ENCODE measurements at regions not wholly inside any gene's neighbourhood (a gene's known extent, or its start where the extent isn't known, plus 50 kb on each side); places are given as distances from the start of the nearest gene placed in this dataset.
"Not testable (repeated sequence)": the region's sequence is repeated elsewhere in the genome, so short reads cannot be mapped to it uniquely, and the experiment has no call there.

- Histone ChIP-seq H3K9me3 (ENCODE audit: control insufficient read depth in 1 of 2, low read length in 2 of 2) (no peaks in the 10 kb centered on the region), H3K9ac (ENCODE audit: low read depth in 1 of 2, low read length in 2 of 2) (no peak overlapping the region), H3K27me3 (ENCODE audit: control insufficient read depth in 1 of 2, insufficient read depth in 2 of 2, low read length in 2 of 2) (no peaks in the 10 kb centered on the region), H3K4me3 (ENCODE audit: low read depth in 1 of 2, low read length in 2 of 2) (peak overlapping the region in 1 of 2 donors; percentile 17), H3K36me3 (ENCODE audit: control insufficient read depth in 1 of 2, insufficient read depth in 2 of 2, low read length in 2 of 2) (no peaks in the 10 kb centered on the region), H3K4me1 (ENCODE audit: control insufficient read depth in 1 of 2, insufficient read depth in 2 of 2, low read length in 2 of 2) (peaks cover 0 to 8% of the 10 kb centered on the region in 2 donors), H3K27ac (ENCODE audit: low read depth, low read length) (no peak overlapping the region)
These were observed 150.3 kb upstream of the PHYHIPL start for GRCh38 chr10:59025981-59026765.

- H3K9ac ChIP-seq (ENCODE audit: low read depth in 1 of 2, low read length in 2 of 2), result no peak overlapping the region
- no peak overlapping the region for H3K4me3 ChIP-seq (ENCODE audit: low read depth in 1 of 2, low read length in 2 of 2)
- peaks cover 0 to 8% of the 10 kb centered on the region in 2 donors for H3K4me1 ChIP-seq (ENCODE audit: control insufficient read depth in 1 of 2, insufficient read depth in 2 of 2, low read length in 2 of 2)
- H3K36me3 ChIP-seq (ENCODE audit: control insufficient read depth in 1 of 2, insufficient read depth in 2 of 2, low read length in 2 of 2), result no peaks in the 10 kb centered on the region
- no peaks in the 10 kb centered on the region for H3K27me3 ChIP-seq (ENCODE audit: control insufficient read depth in 1 of 2, insufficient read depth in 2 of 2, low read length in 2 of 2)
- H3K27ac ChIP-seq (ENCODE audit: low read depth, low read length), result no peak overlapping the region
- H3K9me3 ChIP-seq (ENCODE audit: control insufficient read depth in 1 of 2, low read length in 2 of 2), result no peaks in the 10 kb centered on the region
These were observed 148.3 kb upstream of the PHYHIPL start for GRCh38 chr10:59027975-59028655.

- H3K9ac ChIP-seq (ENCODE audit: low read depth in 1 of 2, low read length in 2 of 2), result no peak overlapping the region
These were observed 142.8 kb upstream of the PHYHIPL start for GRCh38 chr10:59033622-59034021.

GRCh38 chr10:59036311-59037017 lies 140.0 kb upstream of the PHYHIPL start:
- Histone ChIP-seq H3K9me3 (ENCODE audit: control insufficient read depth in 1 of 2, low read length in 2 of 2) (no peaks in the 10 kb centered on the region), H3K9ac (ENCODE audit: low read depth in 1 of 2, low read length in 2 of 2) (no peak overlapping the region), H3K4me3 (ENCODE audit: low read depth in 1 of 2, low read length in 2 of 2) (peak overlapping the region in 1 of 2 donors; percentile 23), H3K27ac (ENCODE audit: low read depth, low read length) (peak overlapping the region; percentile 3), H3K4me1 (ENCODE audit: control insufficient read depth in 1 of 2, insufficient read depth in 2 of 2, low read length in 2 of 2) (peaks cover 7 to 13% of the 10 kb centered on the region in 2 donors), H3K27me3 (ENCODE audit: control insufficient read depth in 1 of 2, insufficient read depth in 2 of 2, low read length in 2 of 2) (no peaks in the 10 kb centered on the region), H3K36me3 (ENCODE audit: control insufficient read depth in 1 of 2, insufficient read depth in 2 of 2, low read length in 2 of 2) (no peaks in the 10 kb centered on the region)

More at GRCh38 chr10:59033622-59034021, 142.8 kb upstream of the PHYHIPL start:
- no peaks in the 10 kb centered on the region for H3K9me3 ChIP-seq (ENCODE audit: control insufficient read depth in 1 of 2, low read length in 2 of 2)
- H3K4me3 ChIP-seq (ENCODE audit: low read depth in 1 of 2, low read length in 2 of 2), result no peak overlapping the region
- H3K27ac ChIP-seq (ENCODE audit: low read depth, low read length), result no peak overlapping the region
- peaks cover 7 to 13% of the 10 kb centered on the region in 2 donors for H3K4me1 ChIP-seq (ENCODE audit: control insufficient read depth in 1 of 2, insufficient read depth in 2 of 2, low read length in 2 of 2)
- H3K27me3 ChIP-seq (ENCODE audit: control insufficient read depth in 1 of 2, insufficient read depth in 2 of 2, low read length in 2 of 2), result no peaks in the 10 kb centered on the region
- no peaks in the 10 kb centered on the region for H3K36me3 ChIP-seq (ENCODE audit: control insufficient read depth in 1 of 2, insufficient read depth in 2 of 2, low read length in 2 of 2)

GRCh38 chr10:59037018-59037389 lies 139.4 kb upstream of the PHYHIPL start:
- H3K36me3 ChIP-seq (ENCODE audit: control insufficient read depth in 1 of 2, insufficient read depth in 2 of 2, low read length in 2 of 2), result no peaks in the 10 kb centered on the region
- H3K9me3 ChIP-seq (ENCODE audit: control insufficient read depth in 1 of 2, low read length in 2 of 2), result no peaks in the 10 kb centered on the region
- no peak overlapping the region for H3K9ac ChIP-seq (ENCODE audit: low read depth in 1 of 2, low read length in 2 of 2)
- no peak overlapping the region for H3K27ac ChIP-seq (ENCODE audit: low read depth, low read length)
- H3K4me1 ChIP-seq (ENCODE audit: control insufficient read depth in 1 of 2, insufficient read depth in 2 of 2, low read length in 2 of 2), result peaks cover 7 to 13% of the 10 kb centered on the region in 2 donors
- no peaks in the 10 kb centered on the region for H3K27me3 ChIP-seq (ENCODE audit: control insufficient read depth in 1 of 2, insufficient read depth in 2 of 2, low read length in 2 of 2)
- H3K4me3 ChIP-seq (ENCODE audit: low read depth in 1 of 2, low read length in 2 of 2), result no peak overlapping the region

GRCh38 chr10:59037506-59037905 lies 138.9 kb upstream of the PHYHIPL start:
- H3K4me1 ChIP-seq (ENCODE audit: control insufficient read depth in 1 of 2, insufficient read depth in 2 of 2, low read length in 2 of 2), result peaks cover 7 to 13% of the 10 kb centered on the region in 2 donors
- H3K27me3 ChIP-seq (ENCODE audit: control insufficient read depth in 1 of 2, insufficient read depth in 2 of 2, low read length in 2 of 2), result no peaks in the 10 kb centered on the region
- no peak overlapping the region for H3K9ac ChIP-seq (ENCODE audit: low read depth in 1 of 2, low read length in 2 of 2)
- H3K9me3 ChIP-seq (ENCODE audit: control insufficient read depth in 1 of 2, low read length in 2 of 2), result no peaks in the 10 kb centered on the region
- H3K27ac ChIP-seq (ENCODE audit: low read depth, low read length), result no peak overlapping the region
- no peak overlapping the region for H3K4me3 ChIP-seq (ENCODE audit: low read depth in 1 of 2, low read length in 2 of 2)
- no peaks in the 10 kb centered on the region for H3K36me3 ChIP-seq (ENCODE audit: control insufficient read depth in 1 of 2, insufficient read depth in 2 of 2, low read length in 2 of 2)

GRCh38 chr10:59043358-59043757 lies 133.1 kb upstream of the PHYHIPL start:
- not testable (repeated sequence) for H3K4me3 ChIP-seq (ENCODE audit: low read depth in 1 of 2, low read length in 2 of 2); H3K4me1 ChIP-seq (ENCODE audit: control insufficient read depth in 1 of 2, insufficient read depth in 2 of 2, low read length in 2 of 2); H3K9ac ChIP-seq (ENCODE audit: low read depth in 1 of 2, low read length in 2 of 2); H3K9me3 ChIP-seq (ENCODE audit: control insufficient read depth in 1 of 2, low read length in 2 of 2); H3K27ac ChIP-seq (ENCODE audit: low read depth, low read length); H3K27me3 ChIP-seq (ENCODE audit: control insufficient read depth in 1 of 2, insufficient read depth in 2 of 2, low read length in 2 of 2); H3K36me3 ChIP-seq (ENCODE audit: control insufficient read depth in 1 of 2, insufficient read depth in 2 of 2, low read length in 2 of 2)

GRCh38 chr10:59047180-59047579 lies 129.3 kb upstream of the PHYHIPL start:
- Histone ChIP-seq H3K36me3 (ENCODE audit: control insufficient read depth in 1 of 2, insufficient read depth in 2 of 2, low read length in 2 of 2) (no peaks in the 10 kb centered on the region), H3K4me1 (ENCODE audit: control insufficient read depth in 1 of 2, insufficient read depth in 2 of 2, low read length in 2 of 2) (no peaks in the 10 kb centered on the region), H3K9me3 (ENCODE audit: control insufficient read depth in 1 of 2, low read length in 2 of 2) (peaks cover 0 to 6% of the 10 kb centered on the region in 2 donors), H3K4me3 (ENCODE audit: low read depth in 1 of 2, low read length in 2 of 2) (no peak overlapping the region), H3K27ac (ENCODE audit: low read depth, low read length) (no peak overlapping the region), H3K9ac (ENCODE audit: low read depth in 1 of 2, low read length in 2 of 2) (no peak overlapping the region), H3K27me3 (ENCODE audit: control insufficient read depth in 1 of 2, insufficient read depth in 2 of 2, low read length in 2 of 2) (no peaks in the 10 kb centered on the region)

GRCh38 chr10:59047957-59048618 lies 128.4 kb upstream of the PHYHIPL start:
- H3K27me3 ChIP-seq (ENCODE audit: control insufficient read depth in 1 of 2, insufficient read depth in 2 of 2, low read length in 2 of 2), result no peaks in the 10 kb centered on the region
- no peaks in the 10 kb centered on the region for H3K36me3 ChIP-seq (ENCODE audit: control insufficient read depth in 1 of 2, insufficient read depth in 2 of 2, low read length in 2 of 2)
- no peak overlapping the region for H3K9ac ChIP-seq (ENCODE audit: low read depth in 1 of 2, low read length in 2 of 2)
- H3K9me3 ChIP-seq (ENCODE audit: control insufficient read depth in 1 of 2, low read length in 2 of 2), result peaks cover 0 to 6% of the 10 kb centered on the region in 2 donors
- no peak overlapping the region for H3K27ac ChIP-seq (ENCODE audit: low read depth, low read length)
- H3K4me1 ChIP-seq (ENCODE audit: control insufficient read depth in 1 of 2, insufficient read depth in 2 of 2, low read length in 2 of 2), result no peaks in the 10 kb centered on the region
- no peak overlapping the region for H3K4me3 ChIP-seq (ENCODE audit: low read depth in 1 of 2, low read length in 2 of 2)

Data from duodenal mucosa (tissue), 2 donors.